ENCODE measurements at regions not wholly inside any gene's neighbourhood (a gene's known extent, or its start where the extent isn't known, plus 50 kb on each side); places are given as distances from the start of the nearest gene placed in this dataset.

GRCh38 chr7:50940621-50941020, 157.9 kb upstream of the GRB10 start:
- H3K27me3 ChIP-seq, result no peaks in the 10 kb centered on the region
- H3K27ac ChIP-seq, result no peak overlapping the region
- no peak for DNase-seq (ENCODE audit: low spot score in 2 of 2)
- no peaks in the 10 kb centered on the region for H3K9me3 ChIP-seq
- intact Hi-C loops (cut with DNase I; ENCODE audit: low total_unique reads), result no loop called here
- H3K4me3 ChIP-seq, result no peak overlapping the region
- TF ChIP-seq, protein P1, sequence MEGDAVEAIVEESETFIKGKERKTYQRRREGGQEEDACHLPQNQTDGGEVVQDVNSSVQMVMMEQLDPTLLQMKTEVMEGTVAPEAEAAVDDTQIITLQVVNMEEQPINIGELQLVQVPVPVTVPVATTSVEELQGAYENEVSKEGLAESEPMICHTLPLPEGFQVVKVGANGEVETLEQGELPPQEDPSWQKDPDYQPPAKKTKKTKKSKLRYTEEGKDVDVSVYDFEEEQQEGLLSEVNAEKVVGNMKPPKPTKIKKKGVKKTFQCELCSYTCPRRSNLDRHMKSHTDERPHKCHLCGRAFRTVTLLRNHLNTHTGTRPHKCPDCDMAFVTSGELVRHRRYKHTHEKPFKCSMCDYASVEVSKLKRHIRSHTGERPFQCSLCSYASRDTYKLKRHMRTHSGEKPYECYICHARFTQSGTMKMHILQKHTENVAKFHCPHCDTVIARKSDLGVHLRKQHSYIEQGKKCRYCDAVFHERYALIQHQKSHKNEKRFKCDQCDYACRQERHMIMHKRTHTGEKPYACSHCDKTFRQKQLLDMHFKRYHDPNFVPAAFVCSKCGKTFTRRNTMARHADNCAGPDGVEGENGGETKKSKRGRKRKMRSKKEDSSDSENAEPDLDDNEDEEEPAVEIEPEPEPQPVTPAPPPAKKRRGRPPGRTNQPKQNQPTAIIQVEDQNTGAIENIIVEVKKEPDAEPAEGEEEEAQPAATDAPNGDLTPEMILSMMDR (IDR thresholded peaks at IDR 0.05), result no peak
- TF ChIP-seq POLR2AphosphoS5 (IDR thresholded peaks at IDR 0.05) (no peak), POLR2A (IDR thresholded peaks at IDR 0.05) (no peak)
- H3K4me1 ChIP-seq, result no peaks in the 10 kb centered on the region
- H3K36me3 ChIP-seq, result no peaks in the 10 kb centered on the region

DNA sequence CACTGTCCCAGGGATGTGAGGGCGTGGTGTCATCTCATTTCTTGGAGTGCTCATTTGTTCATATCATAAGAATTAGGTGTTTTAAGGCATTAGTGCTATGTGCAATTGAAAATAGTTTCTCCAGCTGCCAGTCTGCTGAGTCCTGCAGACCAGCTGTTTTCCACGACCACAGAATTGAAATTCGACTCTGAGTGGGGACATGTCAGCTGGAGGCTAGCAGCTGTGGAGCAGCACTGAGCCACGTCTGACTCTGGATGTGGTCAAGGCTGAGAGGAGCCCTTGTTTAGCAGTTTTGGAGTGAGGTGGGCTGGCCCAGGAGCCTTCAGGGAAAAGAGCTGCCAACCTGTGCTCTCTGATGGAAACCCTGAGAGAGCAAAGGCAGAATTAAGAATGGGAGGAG, 156.3 kb upstream of the GRB10 start:
- Histone ChIP-seq H3K27ac (no peak overlapping the region), H3K4me1 (no peaks in the 10 kb centered on the region), H3K9me3 (no peaks in the 10 kb centered on the region), H3K4me3 (no peak overlapping the region), H3K36me3 (no peaks in the 10 kb centered on the region), H3K27me3 (no peaks in the 10 kb centered on the region)
- no peak for TF ChIP-seq POLR2AphosphoS5 (IDR thresholded peaks at IDR 0.05)
- no peak for TF ChIP-seq POLR2A (IDR thresholded peaks at IDR 0.05)
- TF ChIP-seq, protein P1 (IDR thresholded peaks at IDR 0.05), result no peak
- intact Hi-C loops (cut with DNase I; ENCODE audit: low total_unique reads), result no loop called here
- DNase-seq (ENCODE audit: low spot score in 2 of 2), result no peak

GRCh38 chr7:50937727-50938126, 155.0 kb upstream of the GRB10 start:
- no peaks in the 10 kb centered on the region for H3K9me3 ChIP-seq
- TF ChIP-seq POLR2AphosphoS5 (IDR thresholded peaks at IDR 0.05) (no peak), POLR2A (IDR thresholded peaks at IDR 0.05) (no peak)
- TF ChIP-seq, protein P1 (IDR thresholded peaks at IDR 0.05), result no peak

DNA sequence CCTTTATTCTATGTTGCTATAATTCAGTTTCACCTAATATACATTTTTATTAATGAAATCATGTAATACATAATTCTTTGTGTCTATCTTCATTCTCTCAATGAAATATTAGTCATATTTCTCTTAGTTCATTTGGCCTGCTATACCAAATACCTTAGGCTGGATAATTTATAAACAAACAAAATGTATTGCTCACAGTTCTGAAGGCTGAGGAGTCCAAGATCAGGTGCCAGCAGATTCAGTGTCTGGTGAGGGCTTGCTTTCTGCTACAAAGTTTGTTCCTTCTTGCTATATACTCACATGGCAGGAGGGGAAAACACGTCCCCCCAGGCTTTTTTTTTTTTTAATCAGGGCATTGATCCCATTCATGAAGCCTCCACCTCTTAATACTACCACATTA, 143.4 kb upstream of the GRB10 start:
- no peak for TF ChIP-seq POLR2A (IDR thresholded peaks at IDR 0.05)
- TF ChIP-seq, protein P1 (IDR thresholded peaks at IDR 0.05), result no peak
- no peak for TF ChIP-seq POLR2AphosphoS5 (IDR thresholded peaks at IDR 0.05)
- Histone ChIP-seq H3K4me3 (no peak overlapping the region), H3K4me1 (no peaks in the 10 kb centered on the region), H3K36me3 (no peaks in the 10 kb centered on the region), H3K27ac (no peak overlapping the region), H3K9me3 (no peaks in the 10 kb centered on the region), H3K27me3 (no peaks in the 10 kb centered on the region)
- intact Hi-C loops (cut with DNase I; ENCODE audit: low total_unique reads), result no loop called here
- DNase-seq (ENCODE audit: low spot score in 2 of 2), result no peak

More at GRCh38 chr7:50937727-50938126, 155.0 kb upstream of the GRB10 start:
- Histone ChIP-seq H3K4me3 (no peak overlapping the region), H3K36me3 (no peaks in the 10 kb centered on the region), H3K4me1 (no peaks in the 10 kb centered on the region), H3K27ac (no peak overlapping the region), H3K27me3 (no peaks in the 10 kb centered on the region)
- DNase-seq (ENCODE audit: low spot score in 2 of 2), result no peak
- intact Hi-C loops (cut with DNase I; ENCODE audit: low total_unique reads), result no loop called here

DNA sequence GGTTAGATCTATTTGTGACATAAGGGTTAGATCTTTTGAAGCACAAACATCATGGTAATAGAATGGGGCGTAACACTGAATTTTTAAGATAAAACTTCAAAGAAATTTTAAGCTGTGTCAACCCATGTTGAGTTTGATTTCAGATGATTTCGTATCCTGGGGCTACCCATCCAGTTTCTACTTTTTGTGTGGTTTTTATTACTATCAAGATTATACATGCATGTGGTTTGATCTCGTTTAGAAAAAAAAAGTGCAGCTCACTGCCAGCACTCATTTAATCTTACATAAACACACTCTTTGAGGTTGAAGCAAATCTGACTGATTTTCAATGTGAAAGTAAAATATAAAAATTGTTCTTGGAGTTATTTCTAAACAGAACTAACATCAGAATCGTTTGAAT, 140.8 kb upstream of the GRB10 start:
- intact Hi-C loops (cut with DNase I; ENCODE audit: low total_unique reads), result no loop called here

More for the DNA sequence above, 140.8 kb upstream of the GRB10 start:
- H3K36me3 ChIP-seq, result no peaks in the 10 kb centered on the region
- H3K9me3 ChIP-seq, result no peaks in the 10 kb centered on the region
- no peaks in the 10 kb centered on the region for H3K4me1 ChIP-seq
- no peak for DNase-seq (ENCODE audit: low spot score in 2 of 2)
- H3K4me3 ChIP-seq, result no peak overlapping the region
- H3K27ac ChIP-seq, result no peak overlapping the region
- no peaks in the 10 kb centered on the region for H3K27me3 ChIP-seq
- no peak for TF ChIP-seq POLR2A (IDR thresholded peaks at IDR 0.05)
- TF ChIP-seq POLR2AphosphoS5 (IDR thresholded peaks at IDR 0.05), result no peak
- TF ChIP-seq, protein P1 (IDR thresholded peaks at IDR 0.05), result no peak

Measured in breast epithelium (tissue), 4 donors.